Myocyte (in vitro differentiated cells): ENCODE measurements at regions not wholly inside any gene's neighbourhood (a gene's known extent, or its start where the extent isn't known, plus 50 kb on each side); places are given as distances from the start of the nearest gene placed in this dataset.

Experiments
- DNase-seq: peaks from one replicate; pipeline ENCODE4 v3.0.0-alpha.2; 2012; ENCODE audit warnings: low read depth

- no peak for DNase-seq
Observed at GRCh38 chr18:78659748-78660147, 319.9 kb upstream of the SALL3 start.

- DNase-seq, result no peak
Observed at GRCh38 chr18:78660311-78660710, 319.3 kb upstream of the SALL3 start.

- no peak for DNase-seq
Observed at GRCh38 chr18:78661316-78661715, 318.3 kb upstream of the SALL3 start.

- no peak for DNase-seq
Observed at GRCh38 chr18:78662879-78663278, 316.7 kb upstream of the SALL3 start.

GRCh38 chr18:78664048-78664447 lies 315.6 kb upstream of the SALL3 start:
- no peak for DNase-seq

- no peak for DNase-seq
Observed at GRCh38 chr18:78664848-78665247, 314.8 kb upstream of the SALL3 start.

- no peak for DNase-seq
Observed at GRCh38 chr18:78665644-78666043, 314.0 kb upstream of the SALL3 start.

- no peak for DNase-seq
Observed at GRCh38 chr18:78666666-78667335, 312.8 kb upstream of the SALL3 start.

GRCh38 chr18:78670778-78671391 lies 308.7 kb upstream of the SALL3 start:
- no peak for DNase-seq

GRCh38 chr18:78671551-78671950 lies 308.1 kb upstream of the SALL3 start:
- no peak for DNase-seq

GRCh38 chr18:78672862-78673446 lies 306.7 kb upstream of the SALL3 start:
- no peak for DNase-seq

- DNase-seq, result no peak
Observed at GRCh38 chr18:78673516-78674321, 305.9 kb upstream of the SALL3 start.

- no peak for DNase-seq
Observed at GRCh38 chr18:78675231-78675630, 304.4 kb upstream of the SALL3 start.

GRCh38 chr18:78676622-78677482 lies 302.8 kb upstream of the SALL3 start:
- no peak for DNase-seq

GRCh38 chr18:78677483-78678317 lies 301.9 kb upstream of the SALL3 start:
- DNase-seq, result no peak

GRCh38 chr18:78678318-78678695 lies 301.3 kb upstream of the SALL3 start:
- no peak for DNase-seq

- no peak for DNase-seq
Observed at GRCh38 chr18:78679031-78679430, 300.6 kb upstream of the SALL3 start.

GRCh38 chr18:78679613-78680260 lies 299.9 kb upstream of the SALL3 start:
- DNase-seq, result no peak

- no peak for DNase-seq
Observed at GRCh38 chr18:78681396-78681795, 298.2 kb upstream of the SALL3 start.

- DNase-seq, result no peak
Observed at GRCh38 chr18:78681934-78682333, 297.7 kb upstream of the SALL3 start.
